Vagina (tissue), 2 donors: ENCODE measurements at regions not wholly inside any gene's neighbourhood (a gene's known extent, or its start where the extent isn't known, plus 50 kb on each side); places are given as distances from the start of the nearest gene placed in this dataset.

Experiments
- DNase-seq, 2 donors: peaks; one replicate each; pipeline ENCODE4 v3.0.0-alpha.2; 2017; ENCODE audit errors: extremely low spot score in 2 of 2
- H3K27ac ChIP-seq: fragments of 200-600 bp; sonication (generic); one replicate; pipeline ENCODE4 v1.5.1; 2019
- H3K27me3 ChIP-seq: fragments of 200-600 bp; sonication (generic); one replicate; pipeline ENCODE4 v1.5.1; 2019
- H3K36me3 ChIP-seq, 2 donors: fragments of 200-600 bp; sonication (generic); one replicate each; pipeline ENCODE4 v1.5.1; 2017 to 2019
- H3K4me1 ChIP-seq: fragments of 200-600 bp; sonication (generic); one replicate; pipeline ENCODE4 v1.5.1; 2019
- H3K4me3 ChIP-seq, 2 donors: fragments of 200-600 bp; sonication (generic); 1 replicate in 1 of 2; 2 replicates in 1 of 2; pipeline ENCODE4 v1.5.1; 2016 to 2019
- H3K9me3 ChIP-seq: fragments of 200-600 bp; sonication (generic); one replicate; pipeline ENCODE4 v1.5.1; 2019
- CTCF ChIP-seq, 3 experiments: fragments of 450-650 bp in 2 of 3; fragments of 200-600 bp in 1 of 3; sonication (generic) in 1 of 3; IDR thresholded peaks; one replicate each; pipeline ENCODE4 v1.5.1; 2017 to 2019; ENCODE audit warnings: antibody characterized with exemption in 3 of 3, mild to moderate bottlenecking in 2 of 3, moderate library complexity in 2 of 3
- POLR2A ChIP-seq, 2 donors: fragments of 450-650 bp; IDR thresholded peaks; one replicate each; pipeline ENCODE4 v1.6.1; 2017; ENCODE audit warnings: antibody characterized with exemption in 2 of 2, mild to moderate bottlenecking in 2 of 2, moderate library complexity in 2 of 2
- POLR2AphosphoS5 ChIP-seq, 2 donors: sonication (generic); formaldehyde crosslinking; IDR thresholded peaks; one replicate each; pipeline ENCODE4 v1.9.0; 2017; ENCODE audit warnings: antibody characterized with exemption in 2 of 2, mild to moderate bottlenecking in 2 of 2, low read depth in 1 of 2; ENCODE audit not compliant: insufficient read depth in 1 of 2
- intact Hi-C: fragments of 100-400 bp; cut with DNase I; formaldehyde crosslinking; loops from one replicate; pipeline ENCODE4 v1.15.1; 2023

- no peaks in the 10 kb centered on the region for H3K36me3 ChIP-seq
- H3K27ac ChIP-seq, result no peak overlapping the region
- TF ChIP-seq POLR2AphosphoS5 (IDR thresholded peaks at IDR 0.05; ENCODE audit: insufficient read depth in 1 of 2, low read depth in 1 of 2) (no peak), CTCF (IDR thresholded peaks at IDR 0.05) (peak in 1 of 3 experiments; percentile 15)
- intact Hi-C loops, result no loop called here
- H3K4me1 ChIP-seq, result peaks cover 10% of the 10 kb centered on the region
- H3K9me3 ChIP-seq, result no peaks in the 10 kb centered on the region
- no peak for DNase-seq
- H3K27me3 ChIP-seq, result no peaks in the 10 kb centered on the region
- peak overlapping the region; percentile 18 to 25 for H3K4me3 ChIP-seq
Measured at GRCh38 chr19:34838753-34839431, 65.9 kb upstream of the ZNF599 start.

- no peaks in the 10 kb centered on the region for H3K27me3 ChIP-seq
- H3K27ac ChIP-seq, result no peak overlapping the region
- no peak for DNase-seq
- H3K36me3 ChIP-seq, result no peaks in the 10 kb centered on the region
- H3K4me3 ChIP-seq, result peak overlapping the region in 1 of 2 donors; percentile 25
- intact Hi-C loops, result no loop called here
- H3K9me3 ChIP-seq, result no peaks in the 10 kb centered on the region
- TF ChIP-seq POLR2A (IDR thresholded peaks at IDR 0.05) (no peak), CTCF (IDR thresholded peaks at IDR 0.05) (no peak), POLR2AphosphoS5 (IDR thresholded peaks at IDR 0.05; ENCODE audit: insufficient read depth in 1 of 2, low read depth in 1 of 2) (no peak)
- H3K4me1 ChIP-seq, result peaks cover 10% of the 10 kb centered on the region
Measured at GRCh38 chr19:34838248-34838647, 65.2 kb upstream of the ZNF599 start.

GRCh38 chr19:34837262-34837661, 64.2 kb upstream of the ZNF599 start:
- Histone ChIP-seq H3K4me3 (no peak overlapping the region), H3K4me1 (peaks cover 10% of the 10 kb centered on the region), H3K27me3 (no peaks in the 10 kb centered on the region), H3K27ac (no peak overlapping the region), H3K9me3 (no peaks in the 10 kb centered on the region), H3K36me3 (no peaks in the 10 kb centered on the region)
- TF ChIP-seq CTCF (IDR thresholded peaks at IDR 0.05), result no peak
- TF ChIP-seq POLR2AphosphoS5 (IDR thresholded peaks at IDR 0.05; ENCODE audit: insufficient read depth in 1 of 2, low read depth in 1 of 2), result no peak
- no peak for TF ChIP-seq POLR2A (IDR thresholded peaks at IDR 0.05)
- DNase-seq, result no peak
- intact Hi-C loops, result no loop called here

GRCh38 chr19:34835631-34836351, 62.8 kb upstream of the ZNF599 start:
- H3K9me3 ChIP-seq, result no peaks in the 10 kb centered on the region
- no peak for DNase-seq
- no peaks in the 10 kb centered on the region for H3K27me3 ChIP-seq
- no peak for TF ChIP-seq POLR2AphosphoS5 (IDR thresholded peaks at IDR 0.05; ENCODE audit: insufficient read depth in 1 of 2, low read depth in 1 of 2)
- TF ChIP-seq CTCF (IDR thresholded peaks at IDR 0.05), result no peak
- no peak for TF ChIP-seq POLR2A (IDR thresholded peaks at IDR 0.05)
- peaks cover 10% of the 10 kb centered on the region for H3K4me1 ChIP-seq
- intact Hi-C loops, result no loop called here
- no peaks in the 10 kb centered on the region for H3K36me3 ChIP-seq
- H3K4me3 ChIP-seq, result no peak overlapping the region
- no peak overlapping the region for H3K27ac ChIP-seq

- no peak for DNase-seq
- H3K27ac ChIP-seq, result no peak overlapping the region
- H3K4me3 ChIP-seq, result no peak overlapping the region
- H3K27me3 ChIP-seq, result no peaks in the 10 kb centered on the region
- TF ChIP-seq POLR2AphosphoS5 (IDR thresholded peaks at IDR 0.05; ENCODE audit: insufficient read depth in 1 of 2, low read depth in 1 of 2), result no peak
- no peak for TF ChIP-seq CTCF (IDR thresholded peaks at IDR 0.05)
- no peak for TF ChIP-seq POLR2A (IDR thresholded peaks at IDR 0.05)
- H3K36me3 ChIP-seq, result no peaks in the 10 kb centered on the region
- H3K9me3 ChIP-seq, result no peaks in the 10 kb centered on the region
- H3K4me1 ChIP-seq, result peaks cover 10% of the 10 kb centered on the region
- intact Hi-C loops, result no loop called here
Measured at GRCh38 chr19:34834472-34835061, 61.6 kb upstream of the ZNF599 start.
